ENCODE measurements at regions not wholly inside any gene's neighbourhood (a gene's known extent, or its start where the extent isn't known, plus 50 kb on each side); places are given as distances from the start of the nearest gene placed in this dataset.
"Not testable (repeated sequence)": the region's sequence is repeated elsewhere in the genome, so short reads cannot be mapped to it uniquely, and the experiment has no call there.

DNA sequence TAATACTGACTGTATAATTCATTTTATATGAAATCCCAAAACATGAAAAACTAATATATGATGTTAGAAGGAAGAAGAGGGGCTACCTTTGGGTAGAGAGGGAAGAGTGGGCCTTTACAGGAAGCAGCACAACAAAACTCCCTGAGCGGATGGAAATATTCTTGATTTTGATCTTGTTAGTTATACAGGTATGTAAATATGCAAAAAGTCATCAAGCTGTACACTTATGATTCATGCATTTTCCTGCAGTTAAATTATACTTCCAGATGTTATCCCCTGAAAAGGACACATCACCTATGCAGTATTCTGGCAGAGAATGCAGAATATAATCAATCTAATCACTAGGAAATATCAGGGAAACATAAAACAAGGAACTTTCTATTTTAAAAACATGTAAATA lies 249.4 kb upstream of the MGAT5 start:
- peaks cover 0 to 4% (median 0%) of the 10 kb centered on the region in 3 donors for H3K27me3 ChIP-seq (ENCODE audit: control insufficient read depth in 3 of 3, insufficient read depth in 3 of 3, low read length in 3 of 3)
- no peak overlapping the region for H3K9ac ChIP-seq (ENCODE audit: low read depth in 1 of 3, low read length in 3 of 3)
- no peaks in the 10 kb centered on the region for H3K9me3 ChIP-seq (ENCODE audit: control insufficient read depth in 3 of 3, low read length in 3 of 3)
- H3K36me3 ChIP-seq (ENCODE audit: control insufficient read depth in 3 of 3, insufficient read depth in 3 of 3, low read length in 3 of 3): no peaks in the 10 kb centered on the region
- H3K27ac ChIP-seq (ENCODE audit: low read depth, low read length): no peak overlapping the region
- H3K4me1 ChIP-seq (ENCODE audit: control insufficient read depth in 3 of 3, insufficient read depth in 3 of 3, low read length in 3 of 3): no peaks in the 10 kb centered on the region
- H3K4me3 ChIP-seq (ENCODE audit: low read length in 3 of 3): no peak overlapping the region

DNA sequence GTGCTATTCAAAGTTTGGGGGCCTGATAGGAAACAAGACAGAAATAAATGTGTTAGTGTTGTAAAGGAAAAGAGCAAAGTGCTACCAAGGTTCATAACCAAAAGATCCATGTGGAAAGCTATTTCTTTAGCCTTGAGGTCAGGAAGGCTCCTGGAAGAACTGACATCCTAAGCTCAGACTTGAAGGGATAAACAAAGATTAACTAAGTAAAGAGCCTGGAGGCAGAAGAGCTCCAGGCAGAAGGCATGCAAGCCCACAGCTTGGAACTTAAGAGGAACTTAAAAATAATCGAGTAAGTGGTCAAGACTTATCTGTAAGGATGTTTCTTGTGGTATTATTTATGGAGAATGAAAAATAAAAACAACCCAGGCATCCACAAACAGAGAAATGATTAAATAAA lies 245.0 kb upstream of the MGAT5 start:
- Histone ChIP-seq H3K36me3 (ENCODE audit: control insufficient read depth in 3 of 3, insufficient read depth in 3 of 3, low read length in 3 of 3) (no peaks in the 10 kb centered on the region), H3K27ac (ENCODE audit: low read depth, low read length) (no peak overlapping the region), H3K4me3 (ENCODE audit: low read length in 3 of 3) (no peak overlapping the region), H3K9ac (ENCODE audit: low read depth in 1 of 3, low read length in 3 of 3) (no peak overlapping the region), H3K9me3 (ENCODE audit: control insufficient read depth in 3 of 3, low read length in 3 of 3) (no peaks in the 10 kb centered on the region), H3K27me3 (ENCODE audit: control insufficient read depth in 3 of 3, insufficient read depth in 3 of 3, low read length in 3 of 3) (peaks cover 0 to 4% (median 0%) of the 10 kb centered on the region in 3 donors), H3K4me1 (ENCODE audit: control insufficient read depth in 3 of 3, insufficient read depth in 3 of 3, low read length in 3 of 3) (no peaks in the 10 kb centered on the region)

DNA sequence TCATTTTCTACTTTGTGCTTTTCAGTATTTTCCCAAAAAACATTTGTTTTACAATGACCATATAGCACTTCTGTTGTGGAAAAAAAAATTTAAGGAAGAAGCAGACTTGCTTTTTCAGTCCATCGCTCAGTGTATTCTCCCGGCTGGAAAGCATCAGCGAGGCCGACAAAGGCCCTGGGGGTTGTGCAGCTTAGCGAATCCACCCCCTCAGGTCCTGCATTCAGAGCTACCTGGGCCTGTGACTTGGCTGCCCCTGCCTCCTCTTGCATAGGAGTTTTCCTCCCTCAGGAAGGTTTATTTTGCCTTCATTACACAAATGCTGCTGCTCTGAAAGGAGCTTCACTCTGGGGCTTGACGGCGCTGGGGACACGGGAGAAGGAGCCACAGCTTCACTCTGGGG lies 244.4 kb upstream of the MGAT5 start:
- no peaks in the 10 kb centered on the region for H3K36me3 ChIP-seq (ENCODE audit: control insufficient read depth in 3 of 3, insufficient read depth in 3 of 3, low read length in 3 of 3)
- H3K9ac ChIP-seq (ENCODE audit: low read depth in 1 of 3, low read length in 3 of 3): no peak overlapping the region
- no peaks in the 10 kb centered on the region for H3K4me1 ChIP-seq (ENCODE audit: control insufficient read depth in 3 of 3, insufficient read depth in 3 of 3, low read length in 3 of 3)
- no peak overlapping the region for H3K4me3 ChIP-seq (ENCODE audit: low read length in 3 of 3)
- peaks cover 0 to 4% (median 0%) of the 10 kb centered on the region in 3 donors for H3K27me3 ChIP-seq (ENCODE audit: control insufficient read depth in 3 of 3, insufficient read depth in 3 of 3, low read length in 3 of 3)
- no peaks in the 10 kb centered on the region for H3K9me3 ChIP-seq (ENCODE audit: control insufficient read depth in 3 of 3, low read length in 3 of 3)
- no peak overlapping the region for H3K27ac ChIP-seq (ENCODE audit: low read depth, low read length)

DNA sequence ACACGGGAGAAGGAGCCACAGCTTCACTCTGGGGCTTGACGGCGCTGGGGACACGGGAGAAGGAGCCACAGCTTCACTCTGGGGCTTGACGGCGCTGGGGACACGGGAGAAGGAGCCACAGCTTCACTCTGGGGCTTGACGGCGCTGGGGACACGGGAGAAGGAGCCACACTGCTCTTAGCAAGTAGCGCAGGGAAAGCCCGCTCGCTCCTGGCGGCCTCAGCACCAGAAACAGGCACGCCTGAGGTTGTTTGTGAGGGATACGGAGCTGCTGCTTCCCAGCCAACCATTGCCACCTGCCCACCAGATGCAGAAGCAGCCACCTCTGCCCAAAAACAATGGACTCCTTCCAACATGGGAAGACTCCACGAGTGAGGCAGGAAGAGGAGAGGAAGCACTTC lies 244.0 kb upstream of the MGAT5 start:
- H3K27ac ChIP-seq (ENCODE audit: low read depth, low read length); H3K4me3 ChIP-seq (ENCODE audit: low read length in 3 of 3); H3K9me3 ChIP-seq (ENCODE audit: control insufficient read depth in 3 of 3, low read length in 3 of 3); H3K27me3 ChIP-seq (ENCODE audit: control insufficient read depth in 3 of 3, insufficient read depth in 3 of 3, low read length in 3 of 3); H3K36me3 ChIP-seq (ENCODE audit: control insufficient read depth in 3 of 3, insufficient read depth in 3 of 3, low read length in 3 of 3); H3K4me1 ChIP-seq (ENCODE audit: control insufficient read depth in 3 of 3, insufficient read depth in 3 of 3, low read length in 3 of 3); H3K9ac ChIP-seq (ENCODE audit: low read depth in 1 of 3, low read length in 3 of 3): not testable (repeated sequence)

DNA sequence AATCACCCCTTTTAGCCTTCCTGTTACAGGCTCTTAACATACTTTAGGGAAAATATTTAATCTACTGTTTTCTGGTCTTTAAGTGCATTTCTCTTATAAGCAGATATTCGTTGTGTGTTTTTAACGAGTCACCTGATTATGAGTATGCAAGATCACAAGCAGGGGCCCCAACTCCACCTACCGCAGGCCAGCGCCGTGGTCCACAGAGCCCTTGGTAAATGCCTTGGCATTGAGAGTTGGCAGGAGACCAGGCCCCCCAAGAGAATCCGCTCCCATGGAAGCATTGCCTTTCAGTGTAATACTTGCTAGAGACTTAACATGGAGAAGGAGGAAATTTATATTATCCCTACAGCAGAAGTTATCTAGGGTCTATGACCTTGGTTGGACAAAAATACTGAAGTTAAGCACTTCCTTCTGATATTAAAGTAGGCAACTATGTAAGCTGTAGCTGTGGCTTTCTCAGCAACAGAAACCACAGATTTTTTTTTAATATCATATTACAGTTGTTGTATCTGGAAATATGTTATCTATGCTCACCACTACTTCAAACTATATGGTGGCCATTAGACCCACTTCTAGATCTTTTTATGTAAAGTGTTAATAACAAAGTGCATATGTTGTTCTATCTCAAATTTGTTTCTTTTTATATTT lies 241.8 kb upstream of the MGAT5 start:
- Histone ChIP-seq H3K9me3 (ENCODE audit: control insufficient read depth in 3 of 3, low read length in 3 of 3) (no peaks in the 10 kb centered on the region), H3K27ac (ENCODE audit: low read depth, low read length) (no peak overlapping the region), H3K36me3 (ENCODE audit: control insufficient read depth in 3 of 3, insufficient read depth in 3 of 3, low read length in 3 of 3) (no peaks in the 10 kb centered on the region), H3K4me3 (ENCODE audit: low read length in 3 of 3) (no peak overlapping the region), H3K9ac (ENCODE audit: low read depth in 1 of 3, low read length in 3 of 3) (no peak overlapping the region), H3K4me1 (ENCODE audit: control insufficient read depth in 3 of 3, insufficient read depth in 3 of 3, low read length in 3 of 3) (no peaks in the 10 kb centered on the region), H3K27me3 (ENCODE audit: control insufficient read depth in 3 of 3, insufficient read depth in 3 of 3, low read length in 3 of 3) (no peaks in the 10 kb centered on the region)

DNA sequence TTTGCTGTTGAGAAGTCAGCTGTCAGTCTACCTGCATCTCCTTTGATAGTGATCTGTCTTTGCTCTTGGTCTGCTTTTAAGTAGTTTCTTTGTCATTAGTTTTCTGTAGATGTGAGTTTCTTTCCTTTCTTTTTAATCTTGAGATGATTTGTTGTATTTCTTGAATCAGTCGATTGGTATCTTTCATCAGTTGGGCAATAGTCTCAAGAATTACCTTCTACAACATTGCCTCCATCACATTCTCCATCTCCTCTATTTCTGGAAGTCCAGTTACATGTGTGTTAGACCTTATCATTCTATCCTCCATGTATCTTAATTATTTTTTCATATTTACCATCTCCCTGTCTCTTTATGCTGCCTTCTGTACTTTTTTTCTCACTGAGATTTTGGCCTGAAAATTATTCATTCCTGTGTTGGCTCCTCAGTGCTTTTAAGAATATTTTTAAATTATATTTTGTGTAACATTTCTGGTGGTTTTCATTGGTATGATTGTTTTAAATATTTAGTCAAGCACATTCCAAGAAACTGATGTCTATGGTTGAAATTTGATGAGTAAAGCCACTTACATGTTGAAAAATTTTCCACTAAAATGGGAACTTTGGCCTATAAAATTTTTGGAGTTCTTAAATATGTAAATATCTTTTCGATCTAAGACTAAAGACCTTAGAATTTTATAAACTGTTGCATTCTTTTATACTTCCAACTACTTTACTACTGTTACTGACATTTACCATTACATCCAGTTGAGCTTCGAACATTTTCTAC lies 239.5 kb upstream of the MGAT5 start:
- H3K9ac ChIP-seq (ENCODE audit: low read depth in 1 of 3, low read length in 3 of 3): no peak overlapping the region
- H3K36me3 ChIP-seq (ENCODE audit: control insufficient read depth in 3 of 3, insufficient read depth in 3 of 3, low read length in 3 of 3): no peaks in the 10 kb centered on the region
- no peaks in the 10 kb centered on the region for H3K27me3 ChIP-seq (ENCODE audit: control insufficient read depth in 3 of 3, insufficient read depth in 3 of 3, low read length in 3 of 3)
- no peaks in the 10 kb centered on the region for H3K9me3 ChIP-seq (ENCODE audit: control insufficient read depth in 3 of 3, low read length in 3 of 3)
- no peaks in the 10 kb centered on the region for H3K4me1 ChIP-seq (ENCODE audit: control insufficient read depth in 3 of 3, insufficient read depth in 3 of 3, low read length in 3 of 3)
- no peak overlapping the region for H3K27ac ChIP-seq (ENCODE audit: low read depth, low read length)
- H3K4me3 ChIP-seq (ENCODE audit: low read length in 3 of 3): no peak overlapping the region

DNA sequence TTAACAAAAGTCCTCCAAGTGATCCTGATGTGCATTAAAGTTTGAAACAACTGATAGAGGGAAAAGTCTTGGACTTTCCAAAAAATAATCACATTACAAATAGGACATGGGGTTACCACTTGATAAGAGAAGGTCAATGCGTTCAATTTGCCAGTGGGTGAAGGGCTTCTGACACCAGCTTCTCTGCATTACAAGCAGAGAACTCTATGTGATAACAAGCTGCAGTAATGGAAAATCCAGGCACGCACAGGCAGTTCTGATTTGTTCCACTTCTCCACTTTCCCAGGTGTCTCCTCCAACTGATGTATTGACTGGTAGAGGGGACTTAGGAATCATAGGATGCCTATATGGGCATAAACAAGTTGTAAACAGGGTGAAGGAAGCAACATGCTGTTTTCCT lies 234.0 kb upstream of the MGAT5 start:
- no peaks in the 10 kb centered on the region for H3K36me3 ChIP-seq (ENCODE audit: control insufficient read depth in 3 of 3, insufficient read depth in 3 of 3, low read length in 3 of 3)
- H3K9ac ChIP-seq (ENCODE audit: low read depth in 1 of 3, low read length in 3 of 3): no peak overlapping the region
- H3K27me3 ChIP-seq (ENCODE audit: control insufficient read depth in 3 of 3, insufficient read depth in 3 of 3, low read length in 3 of 3): no peaks in the 10 kb centered on the region
- H3K9me3 ChIP-seq (ENCODE audit: control insufficient read depth in 3 of 3, low read length in 3 of 3): no peaks in the 10 kb centered on the region
- H3K4me1 ChIP-seq (ENCODE audit: control insufficient read depth in 3 of 3, insufficient read depth in 3 of 3, low read length in 3 of 3): no peaks in the 10 kb centered on the region
- H3K4me3 ChIP-seq (ENCODE audit: low read length in 3 of 3): no peak overlapping the region
- no peak overlapping the region for H3K27ac ChIP-seq (ENCODE audit: low read depth, low read length)

DNA sequence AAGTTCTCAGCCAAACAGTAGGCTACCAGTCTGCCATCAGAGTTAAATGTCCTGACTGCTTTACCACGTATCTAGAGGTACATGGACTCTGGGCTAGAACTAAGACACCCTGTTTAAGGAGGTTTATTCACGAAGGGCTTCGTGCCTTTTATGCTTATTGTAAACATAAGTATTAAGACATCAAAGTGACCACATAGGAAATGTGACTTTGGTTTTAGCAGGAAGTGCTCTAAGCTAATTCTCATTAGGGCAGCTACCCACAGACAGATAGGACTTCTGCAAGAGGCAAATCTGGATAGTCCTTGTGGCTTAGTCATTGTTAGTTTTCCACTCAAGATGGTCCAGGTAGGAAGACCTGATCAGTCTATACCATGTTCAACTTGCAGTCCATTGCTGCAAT lies 233.3 kb upstream of the MGAT5 start:
- Histone ChIP-seq H3K9me3 (ENCODE audit: control insufficient read depth in 3 of 3, low read length in 3 of 3) (no peaks in the 10 kb centered on the region), H3K4me1 (ENCODE audit: control insufficient read depth in 3 of 3, insufficient read depth in 3 of 3, low read length in 3 of 3) (no peaks in the 10 kb centered on the region), H3K27me3 (ENCODE audit: control insufficient read depth in 3 of 3, insufficient read depth in 3 of 3, low read length in 3 of 3) (no peaks in the 10 kb centered on the region), H3K27ac (ENCODE audit: low read depth, low read length) (no peak overlapping the region), H3K36me3 (ENCODE audit: control insufficient read depth in 3 of 3, insufficient read depth in 3 of 3, low read length in 3 of 3) (no peaks in the 10 kb centered on the region), H3K9ac (ENCODE audit: low read depth in 1 of 3, low read length in 3 of 3) (no peak overlapping the region), H3K4me3 (ENCODE audit: low read length in 3 of 3) (no peak overlapping the region)

DNA sequence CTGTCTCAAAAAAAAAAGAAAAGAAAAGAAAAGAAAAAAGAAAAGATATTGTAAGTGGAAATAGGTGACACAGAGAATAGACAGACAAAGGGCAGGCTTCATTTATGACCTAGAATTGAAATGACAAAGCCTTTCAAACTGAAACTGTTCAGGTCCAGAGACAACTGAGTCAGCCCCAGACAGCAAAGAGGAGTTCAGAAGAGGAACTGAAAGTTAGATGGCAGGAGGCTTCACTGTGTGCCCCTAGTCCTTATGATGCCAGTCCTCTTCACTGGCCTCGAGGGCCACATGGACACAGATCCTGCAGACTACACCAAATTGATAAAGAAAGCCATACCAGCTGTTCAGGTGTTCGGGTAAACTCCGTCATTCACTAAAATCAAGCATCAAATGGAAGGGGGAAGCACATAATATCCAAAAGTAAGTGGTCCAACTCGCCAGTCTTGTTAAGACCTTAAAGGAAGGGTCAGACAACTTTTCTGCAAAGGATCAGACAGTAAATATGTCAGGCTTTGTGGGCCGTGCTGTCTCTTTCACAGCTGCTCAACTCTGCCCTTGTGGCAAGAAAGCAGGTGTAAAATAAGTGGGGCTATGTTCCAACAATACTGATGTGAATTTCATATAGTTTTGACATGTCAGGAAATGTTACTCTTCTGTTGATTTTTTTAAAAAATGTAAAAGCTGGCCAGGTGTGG lies 231.9 kb upstream of the MGAT5 start:
- H3K36me3 ChIP-seq (ENCODE audit: control insufficient read depth in 3 of 3, insufficient read depth in 3 of 3, low read length in 3 of 3): no peaks in the 10 kb centered on the region
- H3K9me3 ChIP-seq (ENCODE audit: control insufficient read depth in 3 of 3, low read length in 3 of 3): no peaks in the 10 kb centered on the region
- H3K4me3 ChIP-seq (ENCODE audit: low read length in 3 of 3): no peak overlapping the region
- H3K4me1 ChIP-seq (ENCODE audit: control insufficient read depth in 3 of 3, insufficient read depth in 3 of 3, low read length in 3 of 3): no peaks in the 10 kb centered on the region
- no peak overlapping the region for H3K9ac ChIP-seq (ENCODE audit: low read depth in 1 of 3, low read length in 3 of 3)
- peaks cover 3 to 5% (median 5%) of the 10 kb centered on the region in 3 donors for H3K27me3 ChIP-seq (ENCODE audit: control insufficient read depth in 3 of 3, insufficient read depth in 3 of 3, low read length in 3 of 3)
- H3K27ac ChIP-seq (ENCODE audit: low read depth, low read length): no peak overlapping the region

DNA sequence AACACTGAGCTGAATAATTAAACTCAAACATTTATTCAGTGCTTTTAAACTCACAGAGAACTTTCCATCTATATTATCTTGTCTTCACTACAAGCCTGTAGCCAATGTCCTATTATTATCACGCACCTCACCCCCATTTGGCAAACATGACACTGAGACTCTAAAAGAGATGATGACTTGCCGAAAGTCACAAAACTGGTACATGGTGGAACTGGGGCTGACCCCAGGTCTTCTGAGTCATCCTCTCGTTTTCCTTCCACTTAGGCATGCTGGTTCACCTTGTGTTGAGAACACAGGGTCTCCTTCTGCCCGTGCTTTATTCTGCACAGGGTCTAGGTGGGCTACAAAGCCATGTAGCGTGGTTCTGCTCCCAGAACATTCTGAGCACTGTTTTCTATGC lies 230.0 kb upstream of the MGAT5 start:
- H3K36me3 ChIP-seq (ENCODE audit: control insufficient read depth in 3 of 3, insufficient read depth in 3 of 3, low read length in 3 of 3): no peaks in the 10 kb centered on the region
- no peak overlapping the region for H3K4me3 ChIP-seq (ENCODE audit: low read length in 3 of 3)
- no peak overlapping the region for H3K9ac ChIP-seq (ENCODE audit: low read depth in 1 of 3, low read length in 3 of 3)
- H3K4me1 ChIP-seq (ENCODE audit: control insufficient read depth in 3 of 3, insufficient read depth in 3 of 3, low read length in 3 of 3): no peaks in the 10 kb centered on the region
- no peak overlapping the region for H3K27ac ChIP-seq (ENCODE audit: low read depth, low read length)
- H3K27me3 ChIP-seq (ENCODE audit: control insufficient read depth in 3 of 3, insufficient read depth in 3 of 3, low read length in 3 of 3): peaks cover 13 to 21% (median 16%) of the 10 kb centered on the region in 3 donors
- H3K9me3 ChIP-seq (ENCODE audit: control insufficient read depth in 3 of 3, low read length in 3 of 3): no peaks in the 10 kb centered on the region
